IMR-90 (cell line): ENCODE measurements at regions not wholly inside any gene's neighbourhood (a gene's known extent, or its start where the extent isn't known, plus 50 kb on each side); places are given as distances from the start of the nearest gene placed in this dataset.

Source experiments
- ATAC-seq: fragments of 200-7000 bp; cut with Tn5 transposase; 2 replicates; pipeline ENCODE4 v1.9.1; 2020; ENCODE audit warnings: low read depth, mild to moderate bottlenecking, moderate library complexity
- BruUV-seq: library from RNA; stranded (reverse); fragments of 400-500 nt; replicated peaks from 2 replicates; lab custom pipeline; 2021; lab: Mats Ljungman, UMichigan
- CTCF ChIA-PET: fragments of 300-600 bp; formaldehyde crosslinking; extraction: SDS; loops from one replicate; lab custom pipeline; 2021; ENCODE audit warnings: antibody characterized with exemption; lab: Yijun Ruan, JAX
- POLR2A ChIA-PET: fragments of 300-600 bp; sonication (Branson Sonifier 250); formaldehyde crosslinking; loops from one replicate; lab custom pipeline; 2022; ENCODE audit warnings: antibody characterized with exemption; ENCODE audit not compliant: unreplicated experiment; lab: Charles Lee
- DNase-seq: peaks from one replicate; pipeline ENCODE4 v3.0.0; 2013
- H2AFZ ChIP-seq: replicated peaks from 2 replicates; pipeline ENCODE3; 2013; ENCODE audit warnings: low read length, mild to moderate bottlenecking; ENCODE audit not compliant: poor library complexity
- H2AK5ac ChIP-seq: 2 replicates; pipeline ENCODE4 v1.6.1; 2013; ENCODE audit warnings: low read depth, low read length, inconsistent platforms
- H2AK9ac ChIP-seq: replicated peaks from 2 replicates; pipeline ENCODE3; 2013; ENCODE audit warnings: mild to moderate bottlenecking, low read depth, low read length, moderate library complexity; ENCODE audit not compliant: poor library complexity
- H2BK120ac ChIP-seq: 2 replicates; pipeline ENCODE4 v1.6.1; 2013; ENCODE audit warnings: low read depth, low read length, inconsistent platforms
- H2BK15ac ChIP-seq: 3 replicates; pipeline ENCODE4 v1.6.1; 2013; ENCODE audit warnings: low read depth, low read length, inconsistent platforms
- H2BK20ac ChIP-seq: 2 replicates; pipeline ENCODE4 v1.6.1; 2013; ENCODE audit warnings: low read depth, mild to moderate bottlenecking, inconsistent platforms, low read length, moderate library complexity
- H2BK5ac ChIP-seq: 2 replicates; pipeline ENCODE4 v1.6.1; 2013; ENCODE audit warnings: mild to moderate bottlenecking, low read depth, low read length, inconsistent platforms; ENCODE audit not compliant: poor library complexity, severe bottlenecking
- H3K14ac ChIP-seq: replicated peaks from 2 replicates; pipeline ENCODE4 v1.6.1; 2013; ENCODE audit warnings: low read depth, low read length, inconsistent platforms
- H3K18ac ChIP-seq: 2 replicates; pipeline ENCODE4 v1.6.1; 2013; ENCODE audit warnings: low read depth, low read length, control low read depth
- H3K23ac ChIP-seq: 2 replicates; pipeline ENCODE4 v1.6.1; 2013; ENCODE audit warnings: low read depth, low read length, inconsistent platforms
- H3K27ac ChIP-seq: 2 replicates; pipeline ENCODE4 v1.5.1; 2013; ENCODE audit warnings: mild to moderate bottlenecking, control low read depth, low read length; ENCODE audit not compliant: insufficient read depth
- H3K27me3 ChIP-seq: 2 replicates; pipeline ENCODE4 v1.6.1; 2013; ENCODE audit warnings: low read length; ENCODE audit not compliant: control insufficient read depth, insufficient read depth
- H3K36me3 ChIP-seq: 2 replicates; pipeline ENCODE4 v1.6.1; 2013; ENCODE audit warnings: low read length, mixed read lengths; ENCODE audit not compliant: control insufficient read depth, insufficient read depth
- H3K4ac ChIP-seq: 2 replicates; pipeline ENCODE4 v1.6.1; 2013; ENCODE audit warnings: low read depth, low read length, inconsistent platforms
- H3K4me1 ChIP-seq: 2 replicates; pipeline ENCODE4 v1.6.1; 2013; ENCODE audit warnings: low read length, mixed read lengths; ENCODE audit not compliant: control insufficient read depth, insufficient read depth
- H3K4me2 ChIP-seq: 2 replicates; pipeline ENCODE4 v1.6.1; 2013; ENCODE audit warnings: low read depth, mild to moderate bottlenecking, control low read depth, low read length, moderate library complexity
- H3K4me3 ChIP-seq: 2 replicates; pipeline ENCODE4 v1.5.1; 2013; ENCODE audit warnings: low read depth, mild to moderate bottlenecking, control low read depth, low read length, moderate library complexity; ENCODE audit not compliant: insufficient read depth
- H3K56ac ChIP-seq: 2 replicates; pipeline ENCODE4 v1.6.1; 2013; ENCODE audit warnings: low read length, inconsistent platforms; ENCODE audit not compliant: insufficient read depth; ENCODE audit errors: extremely low read depth
- H3K79me1 ChIP-seq, 2 experiments: 2 replicates each; pipeline ENCODE4 v1.6.1; 2013; ENCODE audit warnings: low read length in 2 of 2, inconsistent platforms in 1 of 2, low read depth in 1 of 2
- H3K9ac ChIP-seq: 2 replicates; pipeline ENCODE4 v1.6.1; 2013; ENCODE audit warnings: low read depth, low read length, control low read depth
- H3K9me1 ChIP-seq: 2 replicates; pipeline ENCODE4 v1.6.1; 2013; ENCODE audit warnings: low read length, inconsistent platforms; ENCODE audit not compliant: insufficient read depth
- H3K9me3 ChIP-seq: 2 replicates; pipeline ENCODE4 v1.6.1; 2013; ENCODE audit warnings: low read length; ENCODE audit not compliant: control insufficient read depth, insufficient read depth
- H4K20me1 ChIP-seq: 2 replicates; pipeline ENCODE4 v1.6.1; 2013; ENCODE audit warnings: low read length, inconsistent platforms; ENCODE audit not compliant: insufficient read depth
- H4K5ac ChIP-seq: 2 replicates; pipeline ENCODE4 v1.6.1; 2013; ENCODE audit warnings: mild to moderate bottlenecking, low read depth, low read length, control low read depth
- H4K8ac ChIP-seq, 2 experiments: 2 replicates each; pipeline ENCODE4 v1.6.1; 2013; ENCODE audit warnings: low read depth in 2 of 2, low read length in 2 of 2, control low read depth in 1 of 2, inconsistent platforms in 1 of 2
- H4K91ac ChIP-seq: 2 replicates; pipeline ENCODE4 v1.6.1; 2013; ENCODE audit warnings: low read depth, low read length, inconsistent platforms; ENCODE audit not compliant: insufficient read depth
- CTCF ChIP-seq: conservative IDR thresholded peaks from 2 replicates; pipeline ENCODE4 v1.5.1; 2012; ENCODE audit warnings: mild to moderate bottlenecking, low read depth, low read length, improper control_type of control experiment
- MAFK ChIP-seq: IDR thresholded peaks from 2 replicates; pipeline ENCODE4 v1.6.1; 2012; ENCODE audit warnings: low read depth, low read length, improper control_type of control experiment
- MXI1 ChIP-seq: IDR thresholded peaks from 2 replicates; pipeline ENCODE4 v1.6.1; 2012; ENCODE audit warnings: low read depth, mild to moderate bottlenecking, low read length, moderate library complexity, borderline replicate concordance
- WGBS, 2 experiments: methylation state at CpG; one replicate each; pipeline versions ENCODE4 v1.1.5 to v1.1.7; 2013; ENCODE audit warnings: missing lambda C conversion rate in 2 of 2; ENCODE audit not compliant: insufficient read length in 1 of 2; ENCODE audit errors: extremely low coverage in 2 of 2; 5-methylcytosine and 5-hydroxymethylcytosine counted together
- dilution Hi-C: fragments of 300-500 bp; cut with HindIII; formaldehyde crosslinking; loops from one replicate; pipeline ENCODE4 v1.14.3; 2018; ENCODE audit warnings: low sequenced_read_pairs; ENCODE audit not compliant: unreplicated experiment
- in situ Hi-C: fragments of 300-500 bp; cut with MboI; formaldehyde crosslinking; loops from 3 replicates; pipeline ENCODE4 v1.14.3; 2019; ENCODE audit warnings: low sequenced_read_pairs, inconsistent platforms, mixed read lengths
- intact Hi-C: fragments of 100-400 bp; cut with micrococcal nuclease; formaldehyde crosslinking; loops from 2 replicates; pipeline ENCODE4 v1.10.0; 2022

- H2BK120ac ChIP-seq: no peak overlapping the region
- H3K4ac ChIP-seq: no peak overlapping the region
- no peak overlapping the region for H2BK20ac ChIP-seq
- no CpG with 5 or more reads among the region's 3 CpGs for WGBS, 2 experiments
- H3K36me3 ChIP-seq: no peaks in the 10 kb centered on the region
- no peak overlapping the region for H3K56ac ChIP-seq
- no peaks in the 10 kb centered on the region for H3K27me3 ChIP-seq
- H2AFZ ChIP-seq: no peak overlapping the region
- no peak overlapping the region for H4K8ac ChIP-seq
- H3K4me1 ChIP-seq: no peaks in the 10 kb centered on the region
- CTCF ChIA-PET: no interaction called here
- H3K9ac ChIP-seq: no peak overlapping the region
- in situ Hi-C loops: no loop called here
- TF ChIP-seq MXI1: no peak
- TF ChIP-seq MAFK: peak; percentile 28; the same call in 1 of the 2 replicates
- no peak for TF ChIP-seq CTCF
- DNase-seq (no peak), ATAC-seq (no peak)
- peaks cover 23% of the 10 kb centered on the region for H3K9me3 ChIP-seq
- intact Hi-C loops: no loop called here
- no peak overlapping the region for H3K18ac ChIP-seq
- H4K91ac ChIP-seq: no peak overlapping the region
- H2AK9ac ChIP-seq: no peak overlapping the region
- no peak overlapping the region for H2BK15ac ChIP-seq
- H3K23ac ChIP-seq: no peak overlapping the region
- no peak overlapping the region for H3K4me2 ChIP-seq
- BruUV-seq: no TSS peak
- H2BK5ac ChIP-seq: no peak overlapping the region
- no peak overlapping the region for H3K27ac ChIP-seq
- H4K20me1 ChIP-seq: no peaks in the 10 kb centered on the region
- H3K79me1 ChIP-seq: no peaks in the 10 kb centered on the region
- POLR2A ChIA-PET: no interaction called here
- dilution Hi-C loops: no loop called here
- H3K4me3 ChIP-seq: no peak overlapping the region
- no peak overlapping the region for H4K5ac ChIP-seq
- no peak overlapping the region for H3K14ac ChIP-seq
- H2AK5ac ChIP-seq: no peak overlapping the region
- H3K9me1 ChIP-seq: no peaks in the 10 kb centered on the region
Observed at GRCh38 chr9:1676771-1677170, 338.4 kb upstream of the SMARCA2 start.
